Neural progenitor cell (in vitro differentiated cells): ENCODE measurements at regions not wholly inside any gene's neighbourhood (a gene's known extent, or its start where the extent isn't known, plus 50 kb on each side); places are given as distances from the start of the nearest gene placed in this dataset.

Experiments
- DNase-seq: peaks from one replicate; pipeline ENCODE4 v3.0.0-alpha.2; 2016; ENCODE audit warnings: low spot score
- H2AFZ ChIP-seq: fragments of 200-600 bp; sonication (generic); replicated peaks from 2 replicates; pipeline ENCODE4 v1.6.1; 2016; ENCODE audit warnings: antibody characterized with exemption
- H3F3A ChIP-seq: fragments of 200-600 bp; sonication (generic); 2 replicates; pipeline ENCODE4 v1.6.1; 2016; ENCODE audit warnings: antibody characterized with exemption, low read depth
- H3K27ac ChIP-seq: fragments of 200-600 bp; sonication (generic); 2 replicates; pipeline ENCODE4 v1.5.1; 2016; ENCODE audit warnings: mild to moderate bottlenecking
- H3K27me3 ChIP-seq: fragments of 200-600 bp; sonication (generic); 2 replicates; pipeline ENCODE4 v1.6.1; 2016; ENCODE audit warnings: mild to moderate bottlenecking, moderate library complexity
- H3K36me3 ChIP-seq: fragments of 200-600 bp; sonication (generic); 2 replicates; pipeline ENCODE4 v1.5.1; 2016
- H3K4me1 ChIP-seq: fragments of 200-600 bp; sonication (generic); 2 replicates; pipeline ENCODE4 v1.6.1; 2016; ENCODE audit warnings: mixed run types
- H3K4me2 ChIP-seq: fragments of 200-600 bp; sonication (generic); 2 replicates; pipeline ENCODE4 v1.6.1; 2016
- H3K4me3 ChIP-seq: fragments of 200-600 bp; sonication (generic); 2 replicates; pipeline ENCODE4 v1.5.1; 2016
- H3K79me2 ChIP-seq: fragments of 200-600 bp; sonication (generic); 2 replicates; pipeline ENCODE4 v1.6.1; 2016; ENCODE audit warnings: low read depth
- H3K9ac ChIP-seq: fragments of 200-600 bp; sonication (generic); 2 replicates; pipeline ENCODE4 v1.6.1; 2016
- H3K9me3 ChIP-seq: fragments of 200-600 bp; sonication (generic); 2 replicates; pipeline ENCODE4 v1.5.1; 2016; ENCODE audit warnings: low read depth
- H4K20me1 ChIP-seq: fragments of 200-600 bp; sonication (generic); 2 replicates; pipeline ENCODE4 v1.6.1; 2016; ENCODE audit warnings: low read depth
- H3K27ac Mint-ChIP-seq: 3 replicates; pipeline ENCODE4 v1.8.0; 2021; ENCODE audit warnings: mixed read lengths
- H3K27me3 Mint-ChIP-seq: 2 replicates; pipeline ENCODE4 v1.8.0; 2022; ENCODE audit warnings: low read depth, mild to moderate bottlenecking, inconsistent platforms, moderate library complexity, mixed read lengths; ENCODE audit not compliant: insufficient read depth
- H3K36me3 Mint-ChIP-seq: 3 replicates; pipeline ENCODE4 v1.8.0; 2021; ENCODE audit warnings: mixed read lengths
- H3K4me1 Mint-ChIP-seq: 3 replicates; pipeline ENCODE4 v1.8.0; 2021; ENCODE audit warnings: mixed read lengths
- H3K4me3 Mint-ChIP-seq: 3 replicates; pipeline ENCODE4 v1.8.0; 2021; ENCODE audit warnings: mild to moderate bottlenecking, moderate library complexity, mixed read lengths
- H3K9me3 Mint-ChIP-seq: 3 replicates; pipeline ENCODE4 v1.8.0; 2020; ENCODE audit warnings: mixed read lengths
- EZH2 ChIP-seq: fragments of 200-600 bp; sonication (generic); IDR thresholded peaks from 2 replicates; pipeline ENCODE4 v1.6.1; 2017; ENCODE audit warnings: antibody characterized with exemption, mild to moderate bottlenecking, moderate library complexity
- EZH2phosphoT487 ChIP-seq: fragments of 200-600 bp; sonication (generic); IDR thresholded peaks from 2 replicates; pipeline ENCODE4 v1.6.1; 2017; ENCODE audit warnings: antibody characterized with exemption
- TF ChIP-seq, protein P1 (sequence below): fragments of 200-600 bp; sonication (generic); IDR thresholded peaks from 2 replicates; pipeline ENCODE4 v1.5.1; 2017; ENCODE audit warnings: antibody characterized with exemption, mild to moderate bottlenecking

DNA sequence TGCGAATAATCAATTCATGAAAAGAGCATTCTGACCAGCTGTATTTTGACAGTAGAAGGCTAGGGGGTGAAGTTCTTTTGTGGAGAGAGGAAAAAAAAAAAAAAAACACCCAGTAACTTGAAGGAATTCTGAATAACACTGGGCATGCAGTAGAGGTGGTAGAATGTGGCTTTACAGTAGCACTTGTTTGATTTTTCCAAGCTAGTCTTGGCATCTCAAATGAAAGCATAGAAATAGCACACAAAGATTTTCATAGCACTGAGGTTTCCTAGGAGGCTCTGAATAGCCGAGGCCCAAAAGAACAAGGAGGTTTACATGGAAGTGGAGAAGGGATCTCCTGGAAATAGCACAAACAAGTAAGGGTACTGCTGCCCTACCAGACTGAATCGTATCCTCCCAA is 470.2 kb upstream of the CDH20 start:
- Histone ChIP-seq H3K4me3 (no peak overlapping the region), H3K9ac (no peak overlapping the region), H3K4me1 (peaks cover 17% of the 10 kb centered on the region), H3K79me2 (no peaks in the 10 kb centered on the region), H3K36me3 (no peaks in the 10 kb centered on the region), H3K9me3 (no peaks in the 10 kb centered on the region), H2AFZ (no peak overlapping the region), H3K4me2 (no peak overlapping the region), H3F3A (no peaks in the 10 kb centered on the region), H3K27ac (no peak overlapping the region), H4K20me1 (no peaks in the 10 kb centered on the region), H3K27me3 (no peaks in the 10 kb centered on the region)
- DNase-seq = no peak
- Mint-ChIP-seq H3K36me3 (no peaks in the 10 kb centered on the region), H3K27me3 (no peaks in the 10 kb centered on the region), H3K9me3 (no peaks in the 10 kb centered on the region), H3K27ac (no peak overlapping the region), H3K4me1 (no peaks in the 10 kb centered on the region), H3K4me3 (no peak overlapping the region)
- TF ChIP-seq EZH2phosphoT487 = no peak
- no peak for TF ChIP-seq EZH2
- TF ChIP-seq, protein P1, sequence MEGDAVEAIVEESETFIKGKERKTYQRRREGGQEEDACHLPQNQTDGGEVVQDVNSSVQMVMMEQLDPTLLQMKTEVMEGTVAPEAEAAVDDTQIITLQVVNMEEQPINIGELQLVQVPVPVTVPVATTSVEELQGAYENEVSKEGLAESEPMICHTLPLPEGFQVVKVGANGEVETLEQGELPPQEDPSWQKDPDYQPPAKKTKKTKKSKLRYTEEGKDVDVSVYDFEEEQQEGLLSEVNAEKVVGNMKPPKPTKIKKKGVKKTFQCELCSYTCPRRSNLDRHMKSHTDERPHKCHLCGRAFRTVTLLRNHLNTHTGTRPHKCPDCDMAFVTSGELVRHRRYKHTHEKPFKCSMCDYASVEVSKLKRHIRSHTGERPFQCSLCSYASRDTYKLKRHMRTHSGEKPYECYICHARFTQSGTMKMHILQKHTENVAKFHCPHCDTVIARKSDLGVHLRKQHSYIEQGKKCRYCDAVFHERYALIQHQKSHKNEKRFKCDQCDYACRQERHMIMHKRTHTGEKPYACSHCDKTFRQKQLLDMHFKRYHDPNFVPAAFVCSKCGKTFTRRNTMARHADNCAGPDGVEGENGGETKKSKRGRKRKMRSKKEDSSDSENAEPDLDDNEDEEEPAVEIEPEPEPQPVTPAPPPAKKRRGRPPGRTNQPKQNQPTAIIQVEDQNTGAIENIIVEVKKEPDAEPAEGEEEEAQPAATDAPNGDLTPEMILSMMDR = no peak

DNA sequence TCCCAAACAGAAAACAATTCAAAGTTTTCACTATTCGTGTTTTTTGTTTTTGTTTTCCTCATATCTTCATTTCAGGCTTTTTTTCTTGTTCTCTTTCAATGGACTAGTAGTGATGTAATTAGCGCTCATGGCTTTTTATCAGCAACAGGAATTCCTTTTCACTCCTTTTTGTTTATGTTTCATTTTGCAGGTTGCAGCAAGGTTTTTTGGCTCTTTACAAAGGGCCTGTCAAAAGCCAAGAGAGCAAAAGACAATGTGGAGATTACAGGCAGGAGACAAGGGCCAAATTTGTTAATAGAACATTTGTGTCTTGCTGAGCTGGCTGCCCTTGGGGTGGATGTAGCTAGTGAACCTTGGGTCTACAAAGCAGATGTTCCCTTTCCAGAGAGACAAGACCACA is 467.4 kb upstream of the CDH20 start:
- H3F3A ChIP-seq = no peaks in the 10 kb centered on the region
- H3K79me2 ChIP-seq = no peaks in the 10 kb centered on the region
- no peaks in the 10 kb centered on the region for H3K27me3 ChIP-seq
- Mint-ChIP-seq H3K36me3 (no peaks in the 10 kb centered on the region), H3K9me3 (no peaks in the 10 kb centered on the region), H3K27me3 (no peaks in the 10 kb centered on the region), H3K27ac (no peak overlapping the region), H3K4me1 (no peaks in the 10 kb centered on the region), H3K4me3 (no peak overlapping the region)
- TF ChIP-seq, protein P1 = no peak
- TF ChIP-seq EZH2phosphoT487 = no peak
- no peak for TF ChIP-seq EZH2
- H3K4me1 ChIP-seq = peaks cover 9% of the 10 kb centered on the region
- H3K4me3 ChIP-seq = no peak overlapping the region
- no peaks in the 10 kb centered on the region for H3K9me3 ChIP-seq
- no peaks in the 10 kb centered on the region for H4K20me1 ChIP-seq
- no peak overlapping the region for H3K27ac ChIP-seq
- no peaks in the 10 kb centered on the region for H3K36me3 ChIP-seq
- H3K4me2 ChIP-seq = no peak overlapping the region
- no peak overlapping the region for H2AFZ ChIP-seq
- DNase-seq = no peak
- H3K9ac ChIP-seq = no peak overlapping the region

DNA sequence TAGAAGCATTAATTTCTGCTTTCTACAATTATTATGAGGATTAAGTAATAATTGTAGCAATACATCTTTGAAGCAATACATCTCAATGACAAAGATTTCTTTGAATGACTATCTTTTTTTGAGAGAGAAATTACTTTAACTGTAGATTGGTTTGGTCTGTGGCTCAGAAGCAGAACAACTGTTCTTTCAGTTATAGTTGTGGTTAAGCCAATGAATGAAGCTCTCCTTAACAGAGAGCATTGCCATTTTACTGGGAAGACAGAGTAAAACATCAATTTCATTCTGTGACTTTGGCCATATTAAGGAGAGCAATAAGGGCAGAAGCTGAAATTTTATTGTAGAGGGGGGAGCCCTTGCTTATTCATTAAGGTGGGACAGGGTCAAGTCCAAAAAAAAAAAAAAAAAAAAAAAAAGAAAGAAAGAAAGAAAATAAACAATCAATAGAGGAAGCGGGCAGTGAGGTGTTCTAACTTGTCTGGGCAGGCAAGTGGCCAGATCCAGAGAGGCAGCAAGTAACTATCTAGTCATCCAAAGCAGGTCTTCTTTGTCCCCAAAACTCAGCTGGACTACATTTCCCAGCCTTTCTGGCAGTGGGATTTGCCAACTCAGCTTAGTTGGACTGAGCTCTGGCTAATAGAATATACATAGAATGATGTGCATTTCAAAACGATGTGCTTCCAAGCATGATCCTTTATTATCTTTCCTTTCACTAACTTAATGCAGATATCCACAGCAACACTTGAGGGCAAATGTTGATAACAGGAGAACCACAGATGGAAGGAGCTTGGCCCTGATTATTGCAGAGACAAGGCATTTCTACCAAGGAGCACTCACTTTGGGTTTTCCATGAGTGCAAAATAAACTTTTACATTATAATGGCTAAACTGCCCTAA is 462.7 kb upstream of the CDH20 start:
- no peaks in the 10 kb centered on the region for H3K36me3 Mint-ChIP-seq
- Histone ChIP-seq H3K9me3 (no peaks in the 10 kb centered on the region), H3F3A (no peaks in the 10 kb centered on the region), H3K4me3 (no peak overlapping the region), H3K36me3 (no peaks in the 10 kb centered on the region), H3K27ac (no peak overlapping the region), H2AFZ (no peak overlapping the region), H3K4me2 (no peak overlapping the region), H3K27me3 (no peaks in the 10 kb centered on the region), H3K79me2 (no peaks in the 10 kb centered on the region), H3K4me1 (no peaks in the 10 kb centered on the region), H3K9ac (no peak overlapping the region), H4K20me1 (no peaks in the 10 kb centered on the region)
- TF ChIP-seq EZH2 = no peak
- no peak for TF ChIP-seq EZH2phosphoT487
- TF ChIP-seq, protein P1 = no peak
- DNase-seq = no peak
- no peak overlapping the region for H3K27ac Mint-ChIP-seq
- no peaks in the 10 kb centered on the region for H3K27me3 Mint-ChIP-seq
- no peak overlapping the region for H3K4me3 Mint-ChIP-seq
- no peaks in the 10 kb centered on the region for H3K9me3 Mint-ChIP-seq
- no peaks in the 10 kb centered on the region for H3K4me1 Mint-ChIP-seq
